Astrocyte of the spinal cord (primary cell): ENCODE measurements at regions not wholly inside any gene's neighbourhood (a gene's known extent, or its start where the extent isn't known, plus 50 kb on each side); places are given as distances from the start of the nearest gene placed in this dataset.

Experiments used
- DNase-seq: peaks from one replicate; pipeline ENCODE4 v3.0.0; 2011; ENCODE audit warnings: low read depth, low spot score
- H3K4me3 ChIP-seq: 2 replicates; pipeline ENCODE4 v1.5.1; 2011; ENCODE audit warnings: low read depth, mild to moderate bottlenecking, low read length, moderate library complexity
- CTCF ChIP-seq: IDR thresholded peaks from 2 replicates; pipeline ENCODE4 v1.5.1; 2012; ENCODE audit warnings: low read depth, mild to moderate bottlenecking, low read length, inconsistent platforms
- in situ Hi-C: cut with HindIII; loops from 2 replicates; pipeline ENCODE4 v1.10.0; 2017; ENCODE audit warnings: low sequenced_read_pairs

- TF ChIP-seq CTCF = no peak
- no peak overlapping the region for H3K4me3 ChIP-seq
- in situ Hi-C loops = no loop called here
- DNase-seq = no peak
Measured at GRCh38 chr6:105936972-105937371, 149.2 kb upstream of the PRDM1 start.

GRCh38 chr6:105935416-105935815 lies 150.7 kb upstream of the PRDM1 start:
- TF ChIP-seq CTCF = no peak
- H3K4me3 ChIP-seq = no peak overlapping the region
- DNase-seq = no peak
- in situ Hi-C loops = no loop called here

DNA sequence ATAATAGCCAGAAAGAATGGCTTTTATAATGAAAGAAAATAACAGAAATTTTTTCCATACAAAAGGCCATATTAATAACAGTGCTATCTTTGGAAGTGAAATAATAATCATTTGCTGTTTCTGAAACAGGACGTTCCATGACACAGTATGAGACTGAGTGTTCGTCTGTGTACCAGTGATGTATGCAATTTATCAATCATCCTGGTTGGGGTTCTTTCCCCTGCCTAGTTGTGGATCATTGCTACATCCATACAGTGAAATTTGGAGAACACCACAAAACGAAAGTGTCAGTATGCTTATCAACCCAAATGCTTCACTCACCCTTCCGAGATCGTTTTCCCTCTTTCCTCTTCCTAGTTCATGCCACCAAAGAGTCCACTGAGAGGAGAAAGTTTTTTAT lies 151.4 kb upstream of the PRDM1 start:
- TF ChIP-seq CTCF = no peak
- no peak for DNase-seq
- H3K4me3 ChIP-seq = no peak overlapping the region
- in situ Hi-C loops = no loop called here

GRCh38 chr6:105932440-105932839 lies 153.7 kb upstream of the PRDM1 start:
- DNase-seq = no peak
- TF ChIP-seq CTCF = no peak
- H3K4me3 ChIP-seq = no peak overlapping the region
- in situ Hi-C loops = no loop called here

GRCh38 chr6:105929626-105930025 lies 156.5 kb upstream of the PRDM1 start:
- DNase-seq = no peak
- no peak overlapping the region for H3K4me3 ChIP-seq
- TF ChIP-seq CTCF = no peak
- in situ Hi-C loops = no loop called here

- H3K4me3 ChIP-seq = no peak overlapping the region
- no peak for TF ChIP-seq CTCF
- in situ Hi-C loops = no loop called here
- no peak for DNase-seq
Measured at GRCh38 chr6:105926318-105926717, 159.8 kb upstream of the PRDM1 start.

- in situ Hi-C loops = no loop called here
- no peak overlapping the region for H3K4me3 ChIP-seq
- TF ChIP-seq CTCF = no peak
- DNase-seq = no peak
Measured at GRCh38 chr6:105925706-105926105, 160.4 kb upstream of the PRDM1 start.
